B cell (primary cell): ENCODE measurements at regions not wholly inside any gene's neighbourhood (a gene's known extent, or its start where the extent isn't known, plus 50 kb on each side); places are given as distances from the start of the nearest gene placed in this dataset.

ENCODE experiments used
- ATAC-seq: fragments of 200-7000 bp; cut with Tn5 transposase; one replicate; pipeline ENCODE4 v1.10.0; 2021; ENCODE audit warnings: low read depth, mild to moderate bottlenecking, moderate number of reproducible peaks, moderate library complexity
- CTCF ChIA-PET: fragments of 350-600 bp; sonication (Branson Sonifier 250); formaldehyde crosslinking; loops from one replicate; lab custom pipeline; 2021; ENCODE audit warnings: antibody characterized with exemption, inconsistent platforms; lab: Charles Lee
- POLR2A ChIA-PET: fragments of 350-600 bp; sonication (Branson Sonifier 250); formaldehyde crosslinking; loops from one replicate; lab custom pipeline; 2021; ENCODE audit warnings: antibody characterized with exemption; lab: Charles Lee
- DNase-seq: peaks from one replicate; pipeline ENCODE4 v3.0.0; 2013
- H2AFZ ChIP-seq: 2 replicates; pipeline ENCODE4 v1.6.1; 2012; ENCODE audit warnings: mild to moderate bottlenecking, low read depth, low read length; ENCODE audit not compliant: insufficient read depth, poor library complexity, severe bottlenecking
- H3K27ac ChIP-seq, 2 donors: 1 replicate in 1 of 2; 2 replicates in 1 of 2; pipeline ENCODE4 v1.5.1; 2012 to 2013; ENCODE audit warnings: low read length in 2 of 2, mild to moderate bottlenecking in 2 of 2, moderate library complexity in 1 of 2
- H3K27me3 ChIP-seq, 4 experiments: fragments of 200-600 bp in 1 of 4; sonication (generic) in 1 of 4; replicated peaks in 1 of 4; 1 replicate in 2 of 4; 2 replicates in 2 of 4; pipeline versions ENCODE4 v1.6.1 to v1.7.0; 2013 to 2016; ENCODE audit warnings: low read length in 3 of 4, mild to moderate bottlenecking in 2 of 4, mixed read lengths in 1 of 4, moderate library complexity in 1 of 4; ENCODE audit not compliant: insufficient read depth in 4 of 4, control insufficient read depth in 3 of 4; ENCODE audit errors: control extremely low read depth in 1 of 4
- H3K36me3 ChIP-seq, 2 experiments: replicated peaks in 1 of 2; 1 replicate in 1 of 2; 2 replicates in 1 of 2; pipeline versions ENCODE4 v1.6.1 to v1.7.1; 2013; ENCODE audit warnings: low read length in 1 of 2; ENCODE audit not compliant: insufficient read depth in 2 of 2, control insufficient read depth in 1 of 2; ENCODE audit errors: control extremely low read depth in 1 of 2, extremely low read depth in 1 of 2
- H3K4me1 ChIP-seq, 2 donors: fragments of 200-600 bp in 1 of 2; sonication (generic) in 1 of 2; 1 replicate in 1 of 2; 2 replicates in 1 of 2; pipeline versions ENCODE4 v1.5.1 to v1.6.1; 2013 to 2017; ENCODE audit warnings: low read length in 2 of 2; ENCODE audit not compliant: control insufficient read depth in 2 of 2, insufficient read depth in 2 of 2
- H3K4me2 ChIP-seq: replicated peaks from 2 replicates; pipeline ENCODE3; 2012; ENCODE audit warnings: mild to moderate bottlenecking, low read depth, low read length; ENCODE audit not compliant: poor library complexity, severe bottlenecking
- H3K4me3 ChIP-seq, 5 experiments: fragments of 200-600 bp in 1 of 5; sonication (generic) in 1 of 5; 1 replicate in 3 of 5; 2 replicates in 2 of 5; pipeline versions ENCODE4 v1.5.1 to v1.7.0; 2011 to 2016; ENCODE audit warnings: low read length in 4 of 5, mild to moderate bottlenecking in 4 of 5, low read depth in 2 of 5, control low read depth in 1 of 5, moderate library complexity in 1 of 5; ENCODE audit not compliant: insufficient read depth in 1 of 5; ENCODE audit errors: control extremely low read depth in 1 of 5, extremely low read depth in 1 of 5
- H3K79me2 ChIP-seq: fragments of 200-600 bp; sonication (generic); one replicate; pipeline ENCODE4 v1.6.0; 2016; ENCODE audit warnings: low read length; ENCODE audit not compliant: control insufficient read depth, insufficient read depth
- H3K9ac ChIP-seq: fragments of 200-600 bp; sonication (generic); 2 replicates; pipeline ENCODE4 v1.6.1; 2017; ENCODE audit warnings: mild to moderate bottlenecking, low read length, moderate library complexity
- H3K9me3 ChIP-seq, 3 donors: one replicate each; pipeline versions ENCODE4 v1.6.1 to v1.7.1; 2013; ENCODE audit warnings: low read length in 2 of 3; ENCODE audit not compliant: control insufficient read depth in 2 of 3, insufficient read depth in 1 of 3; ENCODE audit errors: control extremely low read depth in 1 of 3
- H4K20me1 ChIP-seq: 2 replicates; pipeline ENCODE4 v1.6.0; 2012; ENCODE audit warnings: mild to moderate bottlenecking, low read length; ENCODE audit not compliant: insufficient read depth, control insufficient read depth, poor library complexity, severe bottlenecking
- H3K27ac Mint-ChIP-seq: one replicate; pipeline ENCODE4 v1.8.0; 2021; ENCODE audit warnings: mixed read lengths
- H3K27me3 Mint-ChIP-seq: one replicate; pipeline ENCODE4 v1.8.0; 2021; ENCODE audit warnings: mixed read lengths
- H3K4me1 Mint-ChIP-seq: one replicate; pipeline ENCODE4 v1.8.0; 2021; ENCODE audit warnings: mixed read lengths
- H3K4me3 Mint-ChIP-seq: one replicate; pipeline ENCODE4 v1.8.0; 2021; ENCODE audit warnings: mixed read lengths
- H3K9me3 Mint-ChIP-seq: one replicate; pipeline ENCODE4 v1.8.0; 2022; ENCODE audit warnings: mixed read lengths; ENCODE audit not compliant: insufficient read depth
- EZH2 ChIP-seq: IDR thresholded peaks from 2 replicates; pipeline ENCODE4 v1.6.1; 2012; ENCODE audit warnings: borderline replicate concordance, low read depth, mild to moderate bottlenecking, moderate library complexity, low read length; ENCODE audit not compliant: insufficient read depth, poor library complexity, severe bottlenecking
- WGBS: methylation state at CpG from one replicate; pipeline ENCODE4 v1.1.5; 2013; ENCODE audit warnings: missing lambda C conversion rate; ENCODE audit not compliant: insufficient coverage; 5-methylcytosine and 5-hydroxymethylcytosine counted together
- intact Hi-C: fragments of 100-400 bp; cut with micrococcal nuclease; formaldehyde crosslinking; loops from one replicate; pipeline ENCODE4 v1.10.0; 2022
- TF ChIP-seq, protein P1 (sequence below): fragments of 200-600 bp; IDR thresholded peaks from one replicate; pipeline ENCODE4 v1.8.0; 2022; ENCODE audit warnings: antibody characterized with exemption, mild to moderate bottlenecking

GRCh38 chr10:56003555-56003954 is 357.5 kb downstream of the ZWINT start:
- no peak overlapping the region for H3K4me3 Mint-ChIP-seq
- CTCF ChIA-PET, result no interaction called here
- peaks cover 1% of the 10 kb centered on the region for H3K9me3 Mint-ChIP-seq
- POLR2A ChIA-PET, result no interaction called here
- Histone ChIP-seq H3K4me3 (no peak overlapping the region), H3K9ac (no peak overlapping the region), H3K79me2 (no peaks in the 10 kb centered on the region), H2AFZ (no peak overlapping the region), H3K36me3 (no peaks in the 10 kb centered on the region), H3K4me1 (no peaks in the 10 kb centered on the region), H4K20me1 (no peaks in the 10 kb centered on the region), H3K27ac (no peak overlapping the region), H3K27me3 (no peaks in the 10 kb centered on the region), H3K4me2 (no peak overlapping the region), H3K9me3 (no peaks in the 10 kb centered on the region)
- DNase-seq, result no peak
- H3K4me1 Mint-ChIP-seq, result no peaks in the 10 kb centered on the region
- no peak overlapping the region for H3K27ac Mint-ChIP-seq
- intact Hi-C loops, result no loop called here
- no peaks in the 10 kb centered on the region for H3K27me3 Mint-ChIP-seq
- no CpG with 5 or more reads among the region's 2 CpGs for WGBS
- ATAC-seq, result no peak
- TF ChIP-seq, protein P1, sequence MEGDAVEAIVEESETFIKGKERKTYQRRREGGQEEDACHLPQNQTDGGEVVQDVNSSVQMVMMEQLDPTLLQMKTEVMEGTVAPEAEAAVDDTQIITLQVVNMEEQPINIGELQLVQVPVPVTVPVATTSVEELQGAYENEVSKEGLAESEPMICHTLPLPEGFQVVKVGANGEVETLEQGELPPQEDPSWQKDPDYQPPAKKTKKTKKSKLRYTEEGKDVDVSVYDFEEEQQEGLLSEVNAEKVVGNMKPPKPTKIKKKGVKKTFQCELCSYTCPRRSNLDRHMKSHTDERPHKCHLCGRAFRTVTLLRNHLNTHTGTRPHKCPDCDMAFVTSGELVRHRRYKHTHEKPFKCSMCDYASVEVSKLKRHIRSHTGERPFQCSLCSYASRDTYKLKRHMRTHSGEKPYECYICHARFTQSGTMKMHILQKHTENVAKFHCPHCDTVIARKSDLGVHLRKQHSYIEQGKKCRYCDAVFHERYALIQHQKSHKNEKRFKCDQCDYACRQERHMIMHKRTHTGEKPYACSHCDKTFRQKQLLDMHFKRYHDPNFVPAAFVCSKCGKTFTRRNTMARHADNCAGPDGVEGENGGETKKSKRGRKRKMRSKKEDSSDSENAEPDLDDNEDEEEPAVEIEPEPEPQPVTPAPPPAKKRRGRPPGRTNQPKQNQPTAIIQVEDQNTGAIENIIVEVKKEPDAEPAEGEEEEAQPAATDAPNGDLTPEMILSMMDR, result no peak
- no peak for TF ChIP-seq EZH2

DNA sequence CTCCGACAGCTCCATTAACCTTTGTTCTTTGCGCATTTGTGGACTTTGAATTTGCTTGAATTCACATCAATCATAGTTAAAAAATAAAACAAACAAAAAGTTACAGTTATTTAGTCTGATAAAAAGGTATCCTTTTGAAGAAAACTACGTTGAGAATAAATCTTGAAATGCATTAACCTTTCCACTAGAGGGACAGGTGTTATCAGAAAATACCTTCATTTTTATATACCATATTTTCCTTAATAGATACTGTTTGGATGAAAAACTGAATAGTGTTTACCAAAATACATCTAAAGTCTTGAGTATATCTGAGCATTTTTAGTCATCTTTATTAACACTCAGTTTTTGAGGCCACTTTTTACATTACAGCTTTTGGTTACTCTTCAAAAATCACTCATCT is 371.9 kb downstream of the ZWINT start:
- Histone ChIP-seq H3K27ac (no peak overlapping the region), H3K4me3 (no peak overlapping the region), H3K9ac (no peak overlapping the region), H3K27me3 (no peaks in the 10 kb centered on the region), H3K79me2 (no peaks in the 10 kb centered on the region), H4K20me1 (no peaks in the 10 kb centered on the region), H3K36me3 (no peaks in the 10 kb centered on the region), H2AFZ (no peak overlapping the region), H3K4me2 (no peak overlapping the region), H3K4me1 (no peaks in the 10 kb centered on the region), H3K9me3 (no peaks in the 10 kb centered on the region)
- Mint-ChIP-seq H3K9me3 (no peaks in the 10 kb centered on the region), H3K4me1 (no peaks in the 10 kb centered on the region), H3K4me3 (no peak overlapping the region), H3K27ac (no peak overlapping the region), H3K27me3 (no peaks in the 10 kb centered on the region)
- no peak for DNase-seq
- ChIA-PET CTCF (no interaction called here), POLR2A (no interaction called here)
- no peak for ATAC-seq
- no CpG with 5 or more reads among the region's 3 CpGs for WGBS
- TF ChIP-seq, protein P1, result no peak
- no peak for TF ChIP-seq EZH2
- intact Hi-C loops, result no loop called here
